ENCODE measurements at regions not wholly inside any gene's neighbourhood (a gene's known extent, or its start where the extent isn't known, plus 50 kb on each side); places are given as distances from the start of the nearest gene placed in this dataset.

- TF ChIP-seq YY1 (IDR thresholded peaks at IDR 0.05; ENCODE audit: low read depth, low read length) (no peak), ZNF274 (IDR thresholded peaks at IDR 0.05; ENCODE audit: insufficient read depth, insufficient read length) (no peak), ZNF384 (IDR thresholded peaks at IDR 0.05; ENCODE audit: borderline replicate concordance, low read depth, low read length) (no peak), PAX8 (IDR thresholded peaks at IDR 0.05) (no peak), ZSCAN29 (IDR thresholded peaks at IDR 0.05) (no peak), HCFC1 (IDR thresholded peaks at IDR 0.05; ENCODE audit: low read length) (no peak)
Measured at GRCh38 chr4:180734753-180735432, 1508.3 kb upstream of the TENM3 start (continued).

- intact Hi-C loops (cut with micrococcal nuclease; ENCODE audit: unreplicated experiment), result no loop called here
- no TSS peak for BruUV-seq (replicated peaks)
- no peak overlapping the region for H3K4me3 ChIP-seq
- TF ChIP-seq SMAD5 (IDR thresholded peaks at IDR 0.05; ENCODE audit: low read depth) (no peak), BMI1 (IDR thresholded peaks at IDR 0.05; ENCODE audit: borderline replicate concordance) (no peak), BHLHE40 (IDR thresholded peaks at IDR 0.05; ENCODE audit: borderline replicate concordance in 1 of 2, low read depth in 2 of 2, low read length in 1 of 2) (no peak), POLR2A (IDR thresholded peaks at IDR 0.05; ENCODE audit: low read depth, low read length) (no peak), RAD21 (IDR thresholded peaks at IDR 0.05; ENCODE audit: insufficient read depth, low read depth, low read length) (no peak), ESRRA (IDR thresholded peaks at IDR 0.05; ENCODE audit: low read length) (no peak), PAX8 (IDR thresholded peaks at IDR 0.05) (no peak)
- DNase-seq (ENCODE audit: low read depth, low spot score) (no peak), FAIRE-seq (no peak), ATAC-seq (no peak)
- no peaks in the 10 kb centered on the region for H3K4me1 ChIP-seq (ENCODE audit: control insufficient read depth, insufficient read depth, low read length)
- no peak overlapping the region for H3K9ac ChIP-seq (ENCODE audit: control insufficient read depth, insufficient read depth, low read length)
- in situ Hi-C loops (cut with MboI), result no loop called here
- H2AFZ ChIP-seq (ENCODE audit: control insufficient read depth, low read depth, low read length), result no peak overlapping the region
- H4K20me1 ChIP-seq (ENCODE audit: control insufficient read depth, insufficient read depth), result no peaks in the 10 kb centered on the region
- H3K27ac ChIP-seq (ENCODE audit: control insufficient read depth, insufficient read depth), result no peak overlapping the region
- ChIA-PET POLR2A (no interaction called here), RAD21 (ENCODE audit: unreplicated experiment) (no interaction called here), CTCF (no interaction called here), SMC1A (ENCODE audit: uncharacterized antibody, unreplicated experiment) (no interaction called here)
- no peaks in the 10 kb centered on the region for H3K27me3 ChIP-seq (replicated peaks in 1 of 2; ENCODE audit: control insufficient read depth in 2 of 2, insufficient read depth in 2 of 2, low read length in 1 of 2)
- no peak overlapping the region for H3K4me2 ChIP-seq (ENCODE audit: control insufficient read depth, insufficient read depth)
- WGBS (ENCODE audit: insufficient coverage, insufficient replicate concordance, low lambda C conversion rate, missing lambda C conversion rate), result 29% methylated on average over 1 of the region's 1 CpG
- no peaks in the 10 kb centered on the region for H3K9me3 ChIP-seq (replicated peaks; ENCODE audit: control insufficient read depth, insufficient read depth, low read length)
- no peaks in the 10 kb centered on the region for H3K79me2 ChIP-seq (ENCODE audit: control insufficient read depth, insufficient read depth, low read length)
- H3K36me3 ChIP-seq (ENCODE audit: control insufficient read depth in 2 of 2, insufficient read depth in 2 of 2, low read length in 1 of 2), result no peaks in the 10 kb centered on the region
Measured at GRCh38 chr4:180741703-180742102, 1501.5 kb upstream of the TENM3 start.

All from GM12878 (cell line).